ENCODE measurements at regions not wholly inside any gene's neighbourhood (a gene's known extent, or its start where the extent isn't known, plus 50 kb on each side); places are given as distances from the start of the nearest gene placed in this dataset.

DNA sequence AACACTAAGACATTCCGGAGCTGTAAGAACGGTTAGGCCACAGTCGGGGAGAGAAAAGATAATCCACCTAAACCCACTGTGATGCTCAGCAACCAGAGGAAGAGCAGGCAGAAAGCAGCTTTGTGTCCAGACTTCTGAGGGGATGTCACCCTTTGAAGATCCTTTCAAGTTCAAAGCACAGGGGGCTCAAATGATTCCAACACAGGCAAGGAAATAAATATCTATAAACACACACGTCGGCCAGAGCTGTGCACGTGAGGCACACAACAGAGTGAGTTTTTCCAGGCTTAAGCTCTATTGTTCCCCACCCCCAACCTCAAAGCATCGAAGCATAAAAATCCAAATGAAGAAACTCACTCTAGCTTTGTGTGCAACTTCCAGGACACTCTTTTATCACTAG is 479.0 kb downstream of the DISC1 start:
- no peak for TF ChIP-seq EZH2 (IDR thresholded peaks at IDR 0.05; ENCODE audit: borderline replicate concordance, low read depth, low read length)
- TF ChIP-seq, protein P1, sequence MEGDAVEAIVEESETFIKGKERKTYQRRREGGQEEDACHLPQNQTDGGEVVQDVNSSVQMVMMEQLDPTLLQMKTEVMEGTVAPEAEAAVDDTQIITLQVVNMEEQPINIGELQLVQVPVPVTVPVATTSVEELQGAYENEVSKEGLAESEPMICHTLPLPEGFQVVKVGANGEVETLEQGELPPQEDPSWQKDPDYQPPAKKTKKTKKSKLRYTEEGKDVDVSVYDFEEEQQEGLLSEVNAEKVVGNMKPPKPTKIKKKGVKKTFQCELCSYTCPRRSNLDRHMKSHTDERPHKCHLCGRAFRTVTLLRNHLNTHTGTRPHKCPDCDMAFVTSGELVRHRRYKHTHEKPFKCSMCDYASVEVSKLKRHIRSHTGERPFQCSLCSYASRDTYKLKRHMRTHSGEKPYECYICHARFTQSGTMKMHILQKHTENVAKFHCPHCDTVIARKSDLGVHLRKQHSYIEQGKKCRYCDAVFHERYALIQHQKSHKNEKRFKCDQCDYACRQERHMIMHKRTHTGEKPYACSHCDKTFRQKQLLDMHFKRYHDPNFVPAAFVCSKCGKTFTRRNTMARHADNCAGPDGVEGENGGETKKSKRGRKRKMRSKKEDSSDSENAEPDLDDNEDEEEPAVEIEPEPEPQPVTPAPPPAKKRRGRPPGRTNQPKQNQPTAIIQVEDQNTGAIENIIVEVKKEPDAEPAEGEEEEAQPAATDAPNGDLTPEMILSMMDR (IDR thresholded peaks at IDR 0.05 in 2 of 3, conservative IDR thresholded peaks at IDR 0.05 in 1 of 3; ENCODE audit: insufficient read depth in 2 of 3, low read depth in 1 of 3, low read length in 3 of 3), result no peak
- TF ChIP-seq POLR2A (conservative IDR thresholded peaks at IDR 0.05), result no peak
- no peak for TF ChIP-seq TAF9B (IDR thresholded peaks at IDR 0.05; ENCODE audit: partially characterized antibody)
- no peak for TF ChIP-seq HNRNPH1 (optimal IDR thresholded peaks at IDR 0.05; ENCODE audit: low read depth, low read length)
- TF ChIP-seq RBM14 (IDR thresholded peaks at IDR 0.05; ENCODE audit: borderline replicate concordance, insufficient read depth, low read depth, low read length), result no peak
- no peak for TF ChIP-seq GABPA (tag; conservative IDR thresholded peaks at IDR 0.05; ENCODE audit: low read depth)
- TF ChIP-seq JUNB (CRISPR knock-in tag; conservative IDR thresholded peaks at IDR 0.05), result no peak
- no peak for TF ChIP-seq MYNN (IDR thresholded peaks at IDR 0.05)
- no peak for TF ChIP-seq MYNN (CRISPR knock-in tag; IDR thresholded peaks at IDR 0.05)
- no peak for TF ChIP-seq CREB1 (IDR thresholded peaks at IDR 0.05)
- TF ChIP-seq CREB1 (CRISPR knock-in tag; IDR thresholded peaks at IDR 0.05), result no peak
- no peak for TF ChIP-seq CBX5 (IDR thresholded peaks at IDR 0.05; ENCODE audit: borderline replicate concordance, low read depth)
- no peak for TF ChIP-seq ESRRB (CRISPR knock-in tag; IDR thresholded peaks at IDR 0.05; ENCODE audit: borderline replicate concordance)
- TF ChIP-seq, protein P2, sequence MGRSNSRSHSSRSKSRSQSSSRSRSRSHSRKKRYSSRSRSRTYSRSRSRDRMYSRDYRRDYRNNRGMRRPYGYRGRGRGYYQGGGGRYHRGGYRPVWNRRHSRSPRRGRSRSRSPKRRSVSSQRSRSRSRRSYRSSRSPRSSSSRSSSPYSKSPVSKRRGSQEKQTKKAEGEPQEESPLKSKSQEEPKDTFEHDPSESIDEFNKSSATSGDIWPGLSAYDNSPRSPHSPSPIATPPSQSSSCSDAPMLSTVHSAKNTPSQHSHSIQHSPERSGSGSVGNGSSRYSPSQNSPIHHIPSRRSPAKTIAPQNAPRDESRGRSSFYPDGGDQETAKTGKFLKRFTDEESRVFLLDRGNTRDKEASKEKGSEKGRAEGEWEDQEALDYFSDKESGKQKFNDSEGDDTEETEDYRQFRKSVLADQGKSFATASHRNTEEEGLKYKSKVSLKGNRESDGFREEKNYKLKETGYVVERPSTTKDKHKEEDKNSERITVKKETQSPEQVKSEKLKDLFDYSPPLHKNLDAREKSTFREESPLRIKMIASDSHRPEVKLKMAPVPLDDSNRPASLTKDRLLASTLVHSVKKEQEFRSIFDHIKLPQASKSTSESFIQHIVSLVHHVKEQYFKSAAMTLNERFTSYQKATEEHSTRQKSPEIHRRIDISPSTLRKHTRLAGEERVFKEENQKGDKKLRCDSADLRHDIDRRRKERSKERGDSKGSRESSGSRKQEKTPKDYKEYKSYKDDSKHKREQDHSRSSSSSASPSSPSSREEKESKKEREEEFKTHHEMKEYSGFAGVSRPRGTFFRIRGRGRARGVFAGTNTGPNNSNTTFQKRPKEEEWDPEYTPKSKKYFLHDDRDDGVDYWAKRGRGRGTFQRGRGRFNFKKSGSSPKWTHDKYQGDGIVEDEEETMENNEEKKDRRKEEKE (IDR thresholded peaks at IDR 0.05; ENCODE audit: borderline replicate concordance in 1 of 2, control insufficient read depth in 1 of 2, low read depth in 2 of 2, low read length in 1 of 2), result no peak

All from K562 (cell line).